Tibial nerve (tissue), 4 donors: ENCODE measurements at regions not wholly inside any gene's neighbourhood (a gene's known extent, or its start where the extent isn't known, plus 50 kb on each side); places are given as distances from the start of the nearest gene placed in this dataset.

ENCODE experiments used
- DNase-seq, 2 donors: peaks; one replicate each; pipeline ENCODE4 v3.0.0-alpha.2; 2019; ENCODE audit warnings: low spot score in 2 of 2
- H3K27ac ChIP-seq, 4 donors: fragments of 200-600 bp; sonication (generic) in 3 of 4; one replicate each; pipeline ENCODE4 v1.5.1; 2017 to 2019; ENCODE audit warnings: mild to moderate bottlenecking in 1 of 4
- H3K27me3 ChIP-seq, 2 donors: fragments of 200-600 bp; sonication (generic) in 1 of 2; one replicate each; pipeline versions ENCODE4 v1.5.1 to v1.6.0; 2017 to 2019
- H3K36me3 ChIP-seq, 3 donors: fragments of 200-600 bp; sonication (generic); one replicate each; pipeline ENCODE4 v1.5.1; 2018 to 2019
- H3K4me1 ChIP-seq, 4 donors: fragments of 200-600 bp; sonication (generic) in 3 of 4; one replicate each; pipeline ENCODE4 v1.5.1; 2017 to 2019
- H3K4me3 ChIP-seq, 4 donors: fragments of 200-600 bp; sonication (generic) in 3 of 4; one replicate each; pipeline ENCODE4 v1.5.1; 2017 to 2019; ENCODE audit warnings: mild to moderate bottlenecking in 1 of 4, moderate library complexity in 1 of 4
- H3K9me3 ChIP-seq, 4 donors: fragments of 200-600 bp; sonication (generic) in 3 of 4; one replicate each; pipeline ENCODE4 v1.5.1; 2017 to 2019
- CTCF ChIP-seq, 5 experiments: fragments of 200-600 bp in 3 of 5; fragments of 450-650 bp in 2 of 5; sonication (generic) in 3 of 5; IDR thresholded peaks; one replicate each; pipeline ENCODE4 v1.5.1; 2016 to 2019; ENCODE audit warnings: antibody characterized with exemption in 5 of 5, mild to moderate bottlenecking in 3 of 5, moderate library complexity in 2 of 5
- EP300 ChIP-seq, 2 donors: sonication (generic); formaldehyde crosslinking; IDR thresholded peaks; one replicate each; pipeline ENCODE4 v1.6.1; 2017; ENCODE audit warnings: antibody characterized with exemption in 2 of 2, mild to moderate bottlenecking in 1 of 2
- POLR2A ChIP-seq, 2 donors: fragments of 450-650 bp; IDR thresholded peaks; one replicate each; pipeline ENCODE4 v1.6.1; 2017; ENCODE audit warnings: antibody characterized with exemption in 2 of 2, mild to moderate bottlenecking in 2 of 2, moderate library complexity in 2 of 2
- WGBS, 2 donors: methylation state at CpG; one replicate each; pipeline ENCODE4 v1.1.5; 2018; 5-methylcytosine and 5-hydroxymethylcytosine counted together

- no peak overlapping the region for H3K27ac ChIP-seq
- TF ChIP-seq CTCF (IDR thresholded peaks at IDR 0.05) (no peak), POLR2A (IDR thresholded peaks at IDR 0.05) (no peak), EP300 (IDR thresholded peaks at IDR 0.05) (no peak)
- 86 to 87% methylated on average over 8 of the region's 8 CpGs for WGBS, 2 donors
- H3K36me3 ChIP-seq: no peaks in the 10 kb centered on the region
- peaks cover 0 to 19% (median 0%) of the 10 kb centered on the region in 4 donors for H3K9me3 ChIP-seq
- no peaks in the 10 kb centered on the region for H3K27me3 ChIP-seq
- no peak for DNase-seq
- no peaks in the 10 kb centered on the region for H3K4me1 ChIP-seq
- no peak overlapping the region for H3K4me3 ChIP-seq
Observed at GRCh38 chr12:115849262-115849943, 428.1 kb downstream of the MED13L start.

GRCh38 chr12:115847398-115847797, 430.1 kb downstream of the MED13L start:
- Histone ChIP-seq H3K4me1 (no peaks in the 10 kb centered on the region), H3K27ac (no peak overlapping the region), H3K4me3 (no peak overlapping the region), H3K36me3 (no peaks in the 10 kb centered on the region), H3K27me3 (no peaks in the 10 kb centered on the region), H3K9me3 (peaks cover 0 to 19% (median 0%) of the 10 kb centered on the region in 4 donors)
- DNase-seq: no peak
- TF ChIP-seq CTCF (IDR thresholded peaks at IDR 0.05) (no peak), POLR2A (IDR thresholded peaks at IDR 0.05) (no peak), EP300 (IDR thresholded peaks at IDR 0.05) (no peak)

- no peak for TF ChIP-seq EP300 (IDR thresholded peaks at IDR 0.05)
- TF ChIP-seq CTCF (IDR thresholded peaks at IDR 0.05): no peak
- TF ChIP-seq POLR2A (IDR thresholded peaks at IDR 0.05): no peak
- no peak overlapping the region for H3K4me3 ChIP-seq
- no peak for DNase-seq
- H3K9me3 ChIP-seq: peaks cover 0 to 19% (median 0%) of the 10 kb centered on the region in 4 donors
- no peaks in the 10 kb centered on the region for H3K27me3 ChIP-seq
- H3K36me3 ChIP-seq: no peaks in the 10 kb centered on the region
- H3K27ac ChIP-seq: no peak overlapping the region
- H3K4me1 ChIP-seq: no peaks in the 10 kb centered on the region
- WGBS, 2 donors: 64 to 65% methylated on average over 4 of the region's 4 CpGs
Observed at GRCh38 chr12:115846516-115846915, 431.0 kb downstream of the MED13L start.

GRCh38 chr12:115840159-115840558, 437.3 kb downstream of the MED13L start:
- no peaks in the 10 kb centered on the region for H3K9me3 ChIP-seq
- H3K36me3 ChIP-seq: no peaks in the 10 kb centered on the region
- no peak overlapping the region for H3K4me3 ChIP-seq
- WGBS, 2 donors: 69 to 71% methylated on average over 10 of the region's 10 CpGs
- no peak overlapping the region for H3K27ac ChIP-seq
- TF ChIP-seq EP300 (IDR thresholded peaks at IDR 0.05) (no peak), POLR2A (IDR thresholded peaks at IDR 0.05) (no peak), CTCF (IDR thresholded peaks at IDR 0.05) (no peak)
- H3K27me3 ChIP-seq: no peaks in the 10 kb centered on the region
- no peak for DNase-seq
- no peaks in the 10 kb centered on the region for H3K4me1 ChIP-seq

GRCh38 chr12:115838952-115839351, 438.5 kb downstream of the MED13L start:
- Histone ChIP-seq H3K27ac (no peak overlapping the region), H3K4me3 (no peak overlapping the region), H3K4me1 (no peaks in the 10 kb centered on the region), H3K9me3 (peaks cover 0 to 3% (median 0%) of the 10 kb centered on the region in 4 donors), H3K36me3 (no peaks in the 10 kb centered on the region), H3K27me3 (no peaks in the 10 kb centered on the region)
- WGBS, 2 donors: 27 to 67% methylated on average over 1 of the region's 1 CpG
- no peak for TF ChIP-seq CTCF (IDR thresholded peaks at IDR 0.05)
- TF ChIP-seq EP300 (IDR thresholded peaks at IDR 0.05): no peak
- no peak for TF ChIP-seq POLR2A (IDR thresholded peaks at IDR 0.05)
- DNase-seq: no peak
